Fibroblast of pulmonary artery (primary cell): ENCODE measurements at regions not wholly inside any gene's neighbourhood (a gene's known extent, or its start where the extent isn't known, plus 50 kb on each side); places are given as distances from the start of the nearest gene placed in this dataset.

Source experiments
- DNase-seq: peaks from one replicate; pipeline ENCODE4 v3.0.0-alpha.2; 2010; ENCODE audit warnings: low read depth
- H3K4me3 ChIP-seq: replicated peaks from 2 replicates; pipeline ENCODE4 v1.5.1; 2011; ENCODE audit warnings: low read depth, mild to moderate bottlenecking, control low read depth, low read length, moderate library complexity
- CTCF ChIP-seq: IDR thresholded peaks from 2 replicates; pipeline ENCODE4 v1.5.1; 2011; ENCODE audit warnings: mild to moderate bottlenecking, control low read depth, low read length, inconsistent platforms; ENCODE audit errors: missing control alignments

GRCh38 chr19:34017024-34017423 is 155.3 kb upstream of the LSM14A start:
- no peak for DNase-seq
- H3K4me3 ChIP-seq = no peak overlapping the region
- TF ChIP-seq CTCF = no peak

- DNase-seq = no peak
- no peak for TF ChIP-seq CTCF
- no peak overlapping the region for H3K4me3 ChIP-seq
These were observed 154.7 kb upstream of the LSM14A start for GRCh38 chr19:34017601-34018000.

DNA sequence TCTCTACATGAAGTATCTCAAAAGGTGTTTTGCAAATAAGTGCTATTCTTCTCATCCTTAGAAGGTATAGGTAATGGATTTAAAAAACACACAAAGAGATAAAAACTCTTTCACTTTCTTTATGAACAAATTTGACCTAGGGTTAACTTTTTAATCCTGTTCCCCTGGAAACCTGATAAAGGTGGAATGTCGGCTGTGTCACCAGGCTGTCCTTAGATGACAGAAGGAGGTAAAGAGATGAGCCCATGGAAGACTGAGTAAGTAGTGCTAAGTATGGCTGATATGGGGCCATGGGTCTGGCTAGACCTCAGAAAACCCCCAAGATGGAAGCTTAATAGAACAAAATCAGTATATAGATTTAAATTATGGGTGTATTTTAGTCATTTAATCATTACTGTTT is 153.8 kb upstream of the LSM14A start:
- H3K4me3 ChIP-seq = no peak overlapping the region
- no peak for TF ChIP-seq CTCF
- no peak for DNase-seq

DNA sequence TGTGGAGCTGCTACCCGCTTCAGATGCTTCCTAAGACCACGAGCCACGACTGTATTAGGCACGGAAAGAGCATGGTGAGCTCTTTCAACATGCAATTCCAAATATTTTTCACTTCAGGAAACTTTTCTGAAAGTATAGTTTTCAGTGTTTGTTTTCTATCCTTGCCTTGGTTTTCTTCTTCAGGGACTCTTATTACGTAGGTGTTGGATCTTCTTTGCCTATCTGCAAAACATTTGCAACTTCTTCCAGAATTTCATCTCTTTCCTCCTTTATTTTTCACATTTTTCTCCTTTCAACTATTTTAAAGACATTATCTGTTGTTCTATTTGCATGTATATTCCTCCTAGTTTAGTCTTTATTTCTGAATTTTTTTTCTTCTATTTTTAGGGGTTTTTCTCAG is 148.9 kb upstream of the LSM14A start:
- no peak overlapping the region for H3K4me3 ChIP-seq
- DNase-seq = no peak
- no peak for TF ChIP-seq CTCF

GRCh38 chr19:34033880-34034279 is 138.4 kb upstream of the LSM14A start:
- TF ChIP-seq CTCF = no peak
- no peak overlapping the region for H3K4me3 ChIP-seq
- no peak for DNase-seq

GRCh38 chr19:34034318-34034846 is 137.9 kb upstream of the LSM14A start:
- DNase-seq = no peak

More at GRCh38 chr19:34034318-34034846, 137.9 kb upstream of the LSM14A start:
- no peak for TF ChIP-seq CTCF
- no peak overlapping the region for H3K4me3 ChIP-seq
